ENCODE measurements at regions not wholly inside any gene's neighbourhood (a gene's known extent, or its start where the extent isn't known, plus 50 kb on each side); places are given as distances from the start of the nearest gene placed in this dataset.

- TF ChIP-seq, protein P1, sequence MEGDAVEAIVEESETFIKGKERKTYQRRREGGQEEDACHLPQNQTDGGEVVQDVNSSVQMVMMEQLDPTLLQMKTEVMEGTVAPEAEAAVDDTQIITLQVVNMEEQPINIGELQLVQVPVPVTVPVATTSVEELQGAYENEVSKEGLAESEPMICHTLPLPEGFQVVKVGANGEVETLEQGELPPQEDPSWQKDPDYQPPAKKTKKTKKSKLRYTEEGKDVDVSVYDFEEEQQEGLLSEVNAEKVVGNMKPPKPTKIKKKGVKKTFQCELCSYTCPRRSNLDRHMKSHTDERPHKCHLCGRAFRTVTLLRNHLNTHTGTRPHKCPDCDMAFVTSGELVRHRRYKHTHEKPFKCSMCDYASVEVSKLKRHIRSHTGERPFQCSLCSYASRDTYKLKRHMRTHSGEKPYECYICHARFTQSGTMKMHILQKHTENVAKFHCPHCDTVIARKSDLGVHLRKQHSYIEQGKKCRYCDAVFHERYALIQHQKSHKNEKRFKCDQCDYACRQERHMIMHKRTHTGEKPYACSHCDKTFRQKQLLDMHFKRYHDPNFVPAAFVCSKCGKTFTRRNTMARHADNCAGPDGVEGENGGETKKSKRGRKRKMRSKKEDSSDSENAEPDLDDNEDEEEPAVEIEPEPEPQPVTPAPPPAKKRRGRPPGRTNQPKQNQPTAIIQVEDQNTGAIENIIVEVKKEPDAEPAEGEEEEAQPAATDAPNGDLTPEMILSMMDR (IDR thresholded peaks at IDR 0.05), result no peak
- TF ChIP-seq, protein P2, sequence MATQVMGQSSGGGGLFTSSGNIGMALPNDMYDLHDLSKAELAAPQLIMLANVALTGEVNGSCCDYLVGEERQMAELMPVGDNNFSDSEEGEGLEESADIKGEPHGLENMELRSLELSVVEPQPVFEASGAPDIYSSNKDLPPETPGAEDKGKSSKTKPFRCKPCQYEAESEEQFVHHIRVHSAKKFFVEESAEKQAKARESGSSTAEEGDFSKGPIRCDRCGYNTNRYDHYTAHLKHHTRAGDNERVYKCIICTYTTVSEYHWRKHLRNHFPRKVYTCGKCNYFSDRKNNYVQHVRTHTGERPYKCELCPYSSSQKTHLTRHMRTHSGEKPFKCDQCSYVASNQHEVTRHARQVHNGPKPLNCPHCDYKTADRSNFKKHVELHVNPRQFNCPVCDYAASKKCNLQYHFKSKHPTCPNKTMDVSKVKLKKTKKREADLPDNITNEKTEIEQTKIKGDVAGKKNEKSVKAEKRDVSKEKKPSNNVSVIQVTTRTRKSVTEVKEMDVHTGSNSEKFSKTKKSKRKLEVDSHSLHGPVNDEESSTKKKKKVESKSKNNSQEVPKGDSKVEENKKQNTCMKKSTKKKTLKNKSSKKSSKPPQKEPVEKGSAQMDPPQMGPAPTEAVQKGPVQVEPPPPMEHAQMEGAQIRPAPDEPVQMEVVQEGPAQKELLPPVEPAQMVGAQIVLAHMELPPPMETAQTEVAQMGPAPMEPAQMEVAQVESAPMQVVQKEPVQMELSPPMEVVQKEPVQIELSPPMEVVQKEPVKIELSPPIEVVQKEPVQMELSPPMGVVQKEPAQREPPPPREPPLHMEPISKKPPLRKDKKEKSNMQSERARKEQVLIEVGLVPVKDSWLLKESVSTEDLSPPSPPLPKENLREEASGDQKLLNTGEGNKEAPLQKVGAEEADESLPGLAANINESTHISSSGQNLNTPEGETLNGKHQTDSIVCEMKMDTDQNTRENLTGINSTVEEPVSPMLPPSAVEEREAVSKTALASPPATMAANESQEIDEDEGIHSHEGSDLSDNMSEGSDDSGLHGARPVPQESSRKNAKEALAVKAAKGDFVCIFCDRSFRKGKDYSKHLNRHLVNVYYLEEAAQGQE (IDR thresholded peaks at IDR 0.05; ENCODE audit: insufficient read depth in 1 of 2, low read depth in 2 of 2, low read length in 1 of 2), result no peak
- no peak for TF ChIP-seq SIN3A (IDR thresholded peaks at IDR 0.05; ENCODE audit: borderline replicate concordance, insufficient read depth, low read depth, low read length)
Observed at GRCh38 chr4:188727746-188728145, 588.5 kb downstream of the TRIML1 start.
